ENCODE measurements at regions not wholly inside any gene's neighbourhood (a gene's known extent, or its start where the extent isn't known, plus 50 kb on each side); places are given as distances from the start of the nearest gene placed in this dataset.

DNA sequence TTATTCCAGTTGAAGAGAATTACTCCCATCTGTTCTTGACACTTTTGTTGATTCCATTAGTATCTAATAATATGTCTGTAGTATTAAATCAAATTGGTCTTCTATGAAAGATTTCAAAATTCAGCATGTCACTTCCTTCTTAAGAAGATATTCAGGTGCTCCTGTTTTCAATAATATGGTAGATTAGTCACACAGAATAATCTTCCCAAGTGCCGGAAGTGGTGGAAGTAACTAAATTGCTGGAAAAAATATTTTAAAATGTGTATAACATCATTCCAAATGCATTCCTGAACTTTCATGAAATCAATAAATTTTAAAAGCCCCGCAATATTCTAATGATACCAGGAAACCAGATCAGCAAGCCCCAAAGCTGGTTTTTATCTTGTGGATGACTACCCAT lies 281.3 kb downstream of the EPM2A start:
- DNase-seq (ENCODE audit: extremely low spot score in 2 of 2) = no peak
- H3K4me1 ChIP-seq = no peaks in the 10 kb centered on the region
- intact Hi-C loops (cut with DNase I) = no loop called here
- no peak overlapping the region for H3K4me3 ChIP-seq
- no peaks in the 10 kb centered on the region for H3K27me3 ChIP-seq
- no peaks in the 10 kb centered on the region for H3K36me3 ChIP-seq
- H3K27ac ChIP-seq = no peak overlapping the region
- TF ChIP-seq POLR2A (IDR thresholded peaks at IDR 0.05) (no peak), POLR2AphosphoS5 (IDR thresholded peaks at IDR 0.05; ENCODE audit: insufficient read depth in 1 of 2, low read depth in 1 of 2) (no peak)
- TF ChIP-seq, protein P1, sequence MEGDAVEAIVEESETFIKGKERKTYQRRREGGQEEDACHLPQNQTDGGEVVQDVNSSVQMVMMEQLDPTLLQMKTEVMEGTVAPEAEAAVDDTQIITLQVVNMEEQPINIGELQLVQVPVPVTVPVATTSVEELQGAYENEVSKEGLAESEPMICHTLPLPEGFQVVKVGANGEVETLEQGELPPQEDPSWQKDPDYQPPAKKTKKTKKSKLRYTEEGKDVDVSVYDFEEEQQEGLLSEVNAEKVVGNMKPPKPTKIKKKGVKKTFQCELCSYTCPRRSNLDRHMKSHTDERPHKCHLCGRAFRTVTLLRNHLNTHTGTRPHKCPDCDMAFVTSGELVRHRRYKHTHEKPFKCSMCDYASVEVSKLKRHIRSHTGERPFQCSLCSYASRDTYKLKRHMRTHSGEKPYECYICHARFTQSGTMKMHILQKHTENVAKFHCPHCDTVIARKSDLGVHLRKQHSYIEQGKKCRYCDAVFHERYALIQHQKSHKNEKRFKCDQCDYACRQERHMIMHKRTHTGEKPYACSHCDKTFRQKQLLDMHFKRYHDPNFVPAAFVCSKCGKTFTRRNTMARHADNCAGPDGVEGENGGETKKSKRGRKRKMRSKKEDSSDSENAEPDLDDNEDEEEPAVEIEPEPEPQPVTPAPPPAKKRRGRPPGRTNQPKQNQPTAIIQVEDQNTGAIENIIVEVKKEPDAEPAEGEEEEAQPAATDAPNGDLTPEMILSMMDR (IDR thresholded peaks at IDR 0.05) = no peak
- H3K9me3 ChIP-seq = no peaks in the 10 kb centered on the region

DNA sequence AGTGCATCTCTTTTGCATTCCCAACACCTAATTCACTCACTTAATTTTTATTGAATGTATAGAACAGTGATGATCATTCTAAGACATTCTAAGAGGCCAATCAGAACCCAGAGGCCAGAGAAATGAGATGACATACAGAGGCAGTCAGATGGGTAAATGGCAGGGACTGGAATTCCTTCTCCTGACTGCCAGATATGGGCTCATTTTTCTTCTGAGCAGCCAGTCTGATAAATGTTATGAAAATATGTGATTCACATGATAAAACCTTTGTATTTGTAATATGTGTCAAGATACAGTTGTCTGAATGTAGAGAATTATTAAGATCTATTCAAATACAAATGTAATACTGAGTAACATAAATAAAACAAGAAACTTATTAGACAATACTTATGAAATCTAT lies 277.8 kb downstream of the EPM2A start:
- Histone ChIP-seq H3K9me3 (no peaks in the 10 kb centered on the region), H3K4me3 (no peak overlapping the region), H3K27me3 (no peaks in the 10 kb centered on the region), H3K27ac (no peak overlapping the region), H3K36me3 (no peaks in the 10 kb centered on the region), H3K4me1 (no peaks in the 10 kb centered on the region)
- DNase-seq (ENCODE audit: extremely low spot score in 2 of 2) = no peak
- intact Hi-C loops (cut with DNase I) = no loop called here
- TF ChIP-seq POLR2A (IDR thresholded peaks at IDR 0.05) = no peak
- TF ChIP-seq, protein P1 (IDR thresholded peaks at IDR 0.05) = no peak
- TF ChIP-seq POLR2AphosphoS5 (IDR thresholded peaks at IDR 0.05; ENCODE audit: insufficient read depth in 1 of 2, low read depth in 1 of 2) = no peak

DNA sequence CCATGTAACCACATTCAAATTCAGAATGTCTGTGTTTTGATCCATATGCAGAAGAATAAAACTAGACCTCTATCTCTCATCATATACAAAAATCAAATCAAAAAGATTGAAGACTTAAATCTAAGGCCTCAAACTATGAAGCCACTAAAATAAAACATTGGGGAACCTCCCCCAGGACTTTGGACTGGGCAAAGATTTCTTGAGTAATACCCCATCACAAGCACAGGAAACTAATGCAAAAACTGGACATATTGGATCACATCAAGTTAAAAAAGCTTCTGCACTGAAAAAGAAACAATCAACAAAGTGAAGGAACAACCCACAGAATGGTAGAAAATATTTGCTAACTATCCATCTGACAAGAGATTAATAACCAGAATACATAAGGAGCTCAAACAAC lies 266.8 kb downstream of the EPM2A start:
- no peak for DNase-seq (ENCODE audit: extremely low spot score in 2 of 2)
- Histone ChIP-seq H3K27ac (no peak overlapping the region), H3K4me3 (no peak overlapping the region), H3K9me3 (no peaks in the 10 kb centered on the region), H3K27me3 (no peaks in the 10 kb centered on the region), H3K4me1 (no peaks in the 10 kb centered on the region), H3K36me3 (no peaks in the 10 kb centered on the region)
- TF ChIP-seq, protein P1 (IDR thresholded peaks at IDR 0.05) = no peak
- TF ChIP-seq POLR2A (IDR thresholded peaks at IDR 0.05) = no peak
- no peak for TF ChIP-seq POLR2AphosphoS5 (IDR thresholded peaks at IDR 0.05; ENCODE audit: insufficient read depth in 1 of 2, low read depth in 1 of 2)
- intact Hi-C loops (cut with DNase I) = no loop called here

DNA sequence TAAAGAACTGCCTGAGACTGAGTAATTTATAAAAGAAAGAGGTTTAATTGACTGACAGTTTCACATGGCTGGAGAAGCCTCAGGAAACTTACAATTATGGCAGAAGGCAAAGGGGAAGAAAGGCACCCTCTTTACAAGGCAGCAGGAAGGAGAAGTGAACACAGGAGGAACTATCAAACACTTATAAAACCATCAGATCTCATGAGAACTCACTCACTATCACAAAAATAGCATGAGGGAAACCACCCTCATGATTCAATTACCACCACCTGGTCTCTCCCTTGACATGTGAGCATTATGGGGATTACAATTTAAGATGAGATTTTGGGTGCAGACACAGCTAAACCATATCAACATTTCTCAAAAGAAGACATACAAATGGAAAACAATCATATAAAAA lies 266.3 kb downstream of the EPM2A start:
- Histone ChIP-seq H3K27ac (no peak overlapping the region), H3K36me3 (no peaks in the 10 kb centered on the region), H3K27me3 (no peaks in the 10 kb centered on the region), H3K4me1 (no peaks in the 10 kb centered on the region), H3K4me3 (no peak overlapping the region), H3K9me3 (no peaks in the 10 kb centered on the region)
- TF ChIP-seq POLR2A (IDR thresholded peaks at IDR 0.05) = no peak
- TF ChIP-seq, protein P1 (IDR thresholded peaks at IDR 0.05) = no peak
- no peak for TF ChIP-seq POLR2AphosphoS5 (IDR thresholded peaks at IDR 0.05; ENCODE audit: insufficient read depth in 1 of 2, low read depth in 1 of 2)
- no peak for DNase-seq (ENCODE audit: extremely low spot score in 2 of 2)
- intact Hi-C loops (cut with DNase I) = no loop called here

DNA sequence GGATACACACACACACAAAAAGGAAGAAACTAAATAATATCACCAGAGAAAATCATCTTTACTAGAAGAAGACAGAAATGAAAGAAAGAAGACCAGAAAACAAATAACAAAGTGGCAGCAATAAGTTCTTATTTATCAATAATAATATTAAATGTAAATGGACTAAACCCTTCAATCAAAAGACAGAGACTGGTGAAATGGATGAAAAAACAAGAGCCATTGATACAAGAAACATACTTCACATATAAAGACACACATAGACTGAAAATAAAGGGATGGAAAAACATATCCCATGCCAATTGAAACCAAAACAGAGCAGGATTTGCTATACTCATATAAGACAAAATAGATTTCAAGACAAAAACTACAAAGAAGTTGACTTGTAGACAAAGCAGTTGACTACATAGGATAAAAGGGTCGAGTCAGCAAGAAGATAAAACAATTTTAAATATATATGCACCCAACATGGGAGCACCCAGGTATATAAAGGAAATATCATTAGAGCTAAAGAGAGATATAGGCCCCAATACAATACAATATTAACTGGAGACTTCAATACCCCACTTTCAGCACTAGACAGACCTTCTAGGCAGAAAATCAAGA lies 259.4 kb downstream of the EPM2A start:
- Histone ChIP-seq H3K36me3 (no peaks in the 10 kb centered on the region), H3K4me1 (no peaks in the 10 kb centered on the region), H3K27me3 (no peaks in the 10 kb centered on the region), H3K9me3 (peaks cover 5% of the 10 kb centered on the region), H3K4me3 (no peak overlapping the region), H3K27ac (no peak overlapping the region)
- no peak for TF ChIP-seq POLR2A (IDR thresholded peaks at IDR 0.05)
- intact Hi-C loops (cut with DNase I) = no loop called here
- no peak for DNase-seq (ENCODE audit: extremely low spot score in 2 of 2)

Measured in vagina (tissue), 2 donors.